CD4-positive, alpha-beta T cell treated with Interleukin-15 for 4 hours (primary cell): ENCODE measurements at regions not wholly inside any gene's neighbourhood (a gene's known extent, or its start where the extent isn't known, plus 50 kb on each side); places are given as distances from the start of the nearest gene placed in this dataset.
"Not testable (repeated sequence)": the region's sequence is repeated elsewhere in the genome, so short reads cannot be mapped to it uniquely, and the experiment has no call there.

Experiments
- DNase-seq: peaks from one replicate; pipeline ENCODE4 v3.0.0-alpha.2; 2020; ENCODE audit warnings: low spot score

GRCh38 chr5:167332309-167332708 is 959.1 kb upstream of the WWC1 start:
- DNase-seq: no peak

GRCh38 chr5:167336161-167336560 is 955.3 kb upstream of the WWC1 start:
- no peak for DNase-seq

DNA sequence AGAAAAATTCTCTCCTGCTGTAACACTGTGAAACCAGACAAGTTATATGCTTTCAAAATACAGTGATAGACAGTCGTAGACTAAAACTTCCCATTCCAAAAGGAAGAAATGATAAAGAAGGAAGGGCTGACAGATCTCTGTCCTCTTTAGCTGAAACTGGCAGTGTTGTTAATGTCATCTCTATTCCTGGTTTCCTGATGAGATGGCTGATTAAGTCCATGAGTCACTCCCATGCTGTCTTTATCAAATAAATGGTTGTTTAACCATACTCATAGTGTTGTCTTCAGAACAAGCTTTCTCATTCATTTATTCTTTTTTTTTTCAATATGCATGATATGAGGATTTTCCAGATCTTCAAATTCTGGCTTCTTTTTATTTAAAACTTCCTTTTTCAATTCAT is 952.2 kb upstream of the WWC1 start:
- no peak for DNase-seq

DNA sequence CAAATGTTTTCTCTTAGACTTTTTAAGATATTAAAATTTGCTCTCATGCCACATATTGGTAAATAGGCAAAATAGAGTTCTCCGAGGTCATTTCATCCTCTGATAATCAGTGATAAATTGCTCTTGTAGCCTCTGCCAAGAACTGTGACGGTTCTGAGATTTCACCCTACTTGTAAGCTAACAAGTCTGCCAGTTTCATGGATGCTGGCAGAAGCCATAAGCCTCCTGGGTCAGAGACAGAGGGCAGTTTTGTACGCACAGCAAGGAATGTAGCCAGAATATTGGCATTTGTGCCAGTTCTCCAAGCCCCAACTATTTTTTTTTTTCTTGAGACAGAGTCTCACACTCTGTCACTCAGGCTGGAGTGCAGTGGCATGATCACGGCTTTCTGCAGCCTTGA is 945.0 kb upstream of the WWC1 start:
- DNase-seq: no peak

DNA sequence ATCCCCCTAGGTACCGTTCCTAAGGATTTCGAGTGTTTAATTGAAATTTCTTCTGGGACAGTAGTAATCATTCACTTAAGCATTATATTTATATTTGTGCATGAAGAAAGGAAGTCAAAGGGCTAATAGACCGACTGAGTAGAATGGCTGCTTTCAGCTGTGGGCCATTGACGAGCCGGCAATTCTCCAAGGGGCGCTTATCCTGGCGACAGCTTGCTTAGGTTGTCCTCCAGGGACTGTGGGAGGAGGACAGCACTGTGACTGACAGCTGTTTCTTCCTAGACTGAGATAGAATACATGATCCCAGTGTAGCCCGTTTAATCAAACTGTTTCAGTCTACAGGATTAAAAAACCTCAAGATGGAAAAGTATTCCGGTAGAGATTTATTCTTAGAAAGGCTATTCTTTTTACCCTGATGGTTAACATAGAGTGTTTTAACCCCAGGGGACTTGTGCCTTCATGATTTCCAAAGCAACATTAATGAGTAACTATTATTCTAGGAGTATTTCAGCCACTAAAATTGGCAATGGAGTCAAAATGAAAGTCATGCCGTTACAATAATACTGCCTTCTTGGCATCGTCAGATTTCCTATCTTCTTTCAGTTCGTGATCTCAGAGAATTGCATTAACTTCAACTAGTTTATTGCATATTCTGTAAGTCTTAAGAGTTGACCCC is 943.1 kb upstream of the WWC1 start:
- DNase-seq: no peak

- no peak for DNase-seq
Measured at GRCh38 chr5:167348980-167349379, 942.5 kb upstream of the WWC1 start.

DNA sequence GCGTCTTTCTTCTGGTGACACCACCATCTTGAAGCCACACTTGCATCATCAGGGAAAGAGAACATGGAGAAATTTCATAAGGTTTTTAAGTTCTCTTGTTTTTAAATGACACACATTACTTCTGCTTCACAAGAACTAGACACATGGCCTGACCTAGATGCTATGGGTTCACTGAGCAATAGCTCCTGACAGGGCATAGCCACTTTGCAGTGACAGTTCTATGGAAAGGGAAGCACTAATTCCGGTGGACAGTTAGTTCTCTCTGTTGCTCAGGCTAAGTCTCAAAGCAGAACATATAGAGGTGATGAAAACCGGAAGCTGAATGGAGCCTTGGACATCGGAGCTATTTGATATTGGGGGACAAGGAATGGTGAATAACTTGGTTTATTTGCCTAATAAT is 940.1 kb upstream of the WWC1 start:
- no peak for DNase-seq

- no peak for DNase-seq
Measured at GRCh38 chr5:167352801-167353200, 938.6 kb upstream of the WWC1 start.

DNA sequence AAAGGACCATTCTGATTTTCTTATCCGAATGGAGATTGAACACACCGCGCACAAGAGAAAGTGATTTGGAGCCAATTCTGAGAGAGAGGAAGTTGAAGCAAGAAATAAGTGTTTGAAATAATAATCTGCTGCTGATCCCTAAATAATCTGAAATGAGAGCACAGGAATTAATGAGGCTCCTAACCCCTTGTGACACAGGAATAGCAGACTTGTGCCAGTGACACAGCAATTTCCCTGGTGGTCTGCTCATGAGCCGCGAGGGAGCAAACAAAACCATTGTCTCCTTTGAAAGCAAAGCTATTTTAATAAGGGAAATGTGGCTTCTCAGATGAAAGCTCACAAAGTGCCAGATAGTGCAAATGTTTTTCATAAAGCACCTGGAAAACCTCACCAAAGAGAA is 936.1 kb upstream of the WWC1 start:
- no peak for DNase-seq

DNA sequence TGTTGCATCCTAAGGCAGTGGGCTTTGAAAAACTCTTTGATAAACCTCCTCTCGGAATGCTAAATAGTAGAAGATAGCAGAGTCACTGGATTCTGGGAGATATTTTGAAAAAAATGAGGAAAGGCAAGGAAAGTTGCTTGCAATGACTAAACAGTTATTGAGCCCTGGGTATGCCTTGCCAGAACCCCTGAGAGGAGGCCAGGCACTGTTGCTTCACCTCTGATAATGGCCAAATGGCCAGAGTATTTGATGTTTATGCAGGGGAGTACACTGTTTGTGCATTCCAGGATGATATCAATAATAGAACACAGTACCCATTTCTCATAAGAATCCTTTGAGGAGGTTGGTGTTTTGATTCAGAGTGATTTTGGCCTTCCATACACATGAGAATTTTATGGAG is 935.1 kb upstream of the WWC1 start:
- no peak for DNase-seq

- no peak for DNase-seq
Measured at GRCh38 chr5:167358868-167359492, 932.5 kb upstream of the WWC1 start.

GRCh38 chr5:167361795-167362194 is 929.6 kb upstream of the WWC1 start:
- no peak for DNase-seq

DNA sequence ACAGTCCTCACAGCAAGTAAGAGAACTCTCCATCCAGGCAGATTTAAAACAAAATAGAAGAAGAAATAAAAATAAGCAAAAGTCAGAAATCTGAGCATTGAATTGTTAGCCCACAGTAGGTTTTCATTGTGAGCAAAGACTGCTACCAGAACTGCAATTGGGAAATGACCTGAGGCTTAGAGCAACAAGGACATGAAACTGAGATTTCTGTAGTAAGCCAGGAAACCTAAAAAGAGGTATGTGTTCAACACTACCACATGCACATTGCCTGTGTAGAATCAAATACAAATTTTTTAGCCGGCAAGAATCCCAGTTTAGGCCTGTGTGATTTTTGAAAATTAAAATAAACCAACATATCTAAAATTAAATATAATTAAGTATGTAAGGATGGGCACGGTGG is 928.4 kb upstream of the WWC1 start:
- DNase-seq: no peak

DNA sequence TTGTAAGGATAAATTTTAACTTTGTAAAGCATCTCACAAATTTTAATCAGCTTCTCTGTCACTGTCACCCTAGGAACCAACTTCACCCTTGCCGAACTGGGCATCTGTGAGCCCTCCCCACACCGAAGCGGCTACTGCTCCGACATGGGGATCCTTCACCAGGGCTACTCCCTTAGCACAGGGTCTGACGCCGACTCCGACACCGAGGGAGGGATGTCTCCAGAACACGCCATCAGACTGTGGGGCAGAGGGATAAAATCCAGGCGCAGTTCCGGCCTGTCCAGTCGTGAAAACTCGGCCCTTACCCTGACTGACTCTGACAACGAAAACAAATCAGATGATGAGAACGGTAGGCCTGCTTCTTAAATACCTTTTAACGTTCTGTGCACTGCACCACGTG is 916.3 kb upstream of the WWC1 start:
- DNase-seq: no peak

GRCh38 chr5:167378894-167379723 is 912.3 kb upstream of the WWC1 start:
- no peak for DNase-seq

DNA sequence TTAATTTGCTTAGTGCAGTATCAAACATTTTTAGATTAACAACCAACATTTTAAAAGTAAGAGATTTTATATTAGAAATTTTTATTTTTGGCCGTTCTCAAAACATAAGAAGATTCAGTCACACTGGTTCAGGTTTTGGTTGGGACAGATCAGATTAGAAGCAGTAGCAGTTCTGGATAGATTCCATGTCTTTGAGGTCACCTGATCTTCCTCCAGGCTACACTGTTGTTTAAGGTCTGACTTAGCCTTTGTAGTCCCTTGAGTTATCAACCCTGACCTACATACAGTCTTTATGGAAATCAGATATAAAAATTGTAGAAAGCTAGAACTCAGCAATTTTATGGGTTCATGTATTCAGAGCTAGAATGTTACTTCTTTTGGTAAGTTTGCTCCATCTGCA is 910.0 kb upstream of the WWC1 start:
- no peak for DNase-seq

GRCh38 chr5:167389537-167389936 is 901.9 kb upstream of the WWC1 start:
- DNase-seq: no peak

DNA sequence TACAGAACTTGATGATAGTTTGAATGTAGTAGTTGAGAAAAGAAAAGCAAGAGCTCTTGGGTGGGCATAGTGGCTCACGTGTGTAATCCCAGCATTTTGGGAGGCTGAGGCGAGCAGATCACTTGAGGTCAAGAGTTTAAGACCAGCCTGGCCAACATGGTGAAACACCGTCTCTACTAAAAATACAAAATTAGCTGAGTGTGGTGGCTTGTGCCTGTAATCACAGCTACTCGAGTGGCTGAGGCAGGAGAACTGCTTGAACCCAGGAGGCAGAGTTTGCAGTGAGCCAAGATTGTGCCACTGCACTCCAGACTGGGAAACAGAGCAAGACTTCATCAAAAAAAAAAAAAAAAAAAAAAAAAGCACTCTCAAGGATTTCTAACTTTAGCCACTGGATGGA is 900.2 kb upstream of the WWC1 start:
- not testable (repeated sequence) for DNase-seq

DNA sequence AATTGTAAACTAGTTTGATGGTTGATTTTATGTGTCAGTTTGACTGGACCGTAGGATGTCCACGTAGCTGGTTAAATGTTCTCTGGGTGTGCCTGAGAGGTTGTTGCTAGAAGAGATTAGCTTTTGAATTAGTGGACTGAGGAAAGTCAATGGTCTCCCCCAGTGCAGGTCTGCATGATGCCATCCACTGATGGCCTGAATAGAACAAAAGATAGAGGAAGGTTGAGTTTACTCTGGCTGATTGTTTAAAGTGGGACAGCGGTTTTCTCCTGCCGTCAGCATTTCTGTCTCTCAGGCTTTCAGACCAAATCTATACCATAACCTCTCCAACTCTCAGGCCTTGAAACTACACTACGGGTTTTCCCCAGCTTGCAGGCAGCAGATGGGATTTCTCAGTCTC is 899.2 kb upstream of the WWC1 start:
- no peak for DNase-seq

- DNase-seq: no peak
Measured at GRCh38 chr5:167393358-167393757, 898.1 kb upstream of the WWC1 start.

GRCh38 chr5:167402671-167403070 is 888.8 kb upstream of the WWC1 start:
- no peak for DNase-seq

DNA sequence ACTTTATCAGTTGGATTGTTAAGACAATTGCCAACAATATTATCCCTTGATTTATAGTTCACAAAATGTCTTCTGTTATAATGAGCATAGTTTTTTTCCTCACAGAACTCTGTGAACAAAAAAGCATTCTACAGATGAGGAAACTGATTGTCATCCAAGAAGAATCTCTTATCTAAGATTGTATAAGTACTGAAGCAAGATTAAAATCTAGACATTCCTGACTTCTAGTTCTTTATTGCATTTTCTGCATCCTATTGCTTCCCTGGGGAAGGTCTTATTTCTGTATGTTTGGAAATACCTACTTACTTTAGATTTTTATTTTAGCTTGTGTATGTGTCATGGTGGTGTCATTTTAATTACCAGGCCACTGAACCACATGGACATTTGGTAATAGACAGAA is 884.9 kb upstream of the WWC1 start:
- no peak for DNase-seq

- DNase-seq: no peak
Measured at GRCh38 chr5:167412556-167412955, 878.9 kb upstream of the WWC1 start.
